ENCODE measurements at regions not wholly inside any gene's neighbourhood (a gene's known extent, or its start where the extent isn't known, plus 50 kb on each side); places are given as distances from the start of the nearest gene placed in this dataset.

DNA sequence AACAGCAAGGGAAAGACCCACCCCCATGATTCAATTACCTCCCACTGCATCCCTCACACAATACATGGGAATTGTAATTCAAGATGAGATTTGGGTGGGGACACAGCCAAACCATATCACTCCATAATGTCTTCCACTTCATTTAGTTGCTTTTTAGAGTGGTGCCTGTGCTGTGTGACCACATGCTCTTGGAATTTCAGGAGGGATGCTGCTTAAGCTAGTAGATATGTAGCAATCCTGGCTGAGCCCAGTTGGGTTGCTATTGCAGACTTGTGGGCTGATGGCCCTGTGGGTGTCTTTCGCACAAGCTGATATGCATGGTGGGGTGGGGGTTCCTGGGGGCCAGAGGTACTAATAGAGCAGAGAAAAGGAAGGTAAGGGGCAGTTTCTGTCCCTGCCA lies 160.4 kb upstream of the SYT6 start:
- no peak for DNase-seq (ENCODE audit: low spot score)

DNA sequence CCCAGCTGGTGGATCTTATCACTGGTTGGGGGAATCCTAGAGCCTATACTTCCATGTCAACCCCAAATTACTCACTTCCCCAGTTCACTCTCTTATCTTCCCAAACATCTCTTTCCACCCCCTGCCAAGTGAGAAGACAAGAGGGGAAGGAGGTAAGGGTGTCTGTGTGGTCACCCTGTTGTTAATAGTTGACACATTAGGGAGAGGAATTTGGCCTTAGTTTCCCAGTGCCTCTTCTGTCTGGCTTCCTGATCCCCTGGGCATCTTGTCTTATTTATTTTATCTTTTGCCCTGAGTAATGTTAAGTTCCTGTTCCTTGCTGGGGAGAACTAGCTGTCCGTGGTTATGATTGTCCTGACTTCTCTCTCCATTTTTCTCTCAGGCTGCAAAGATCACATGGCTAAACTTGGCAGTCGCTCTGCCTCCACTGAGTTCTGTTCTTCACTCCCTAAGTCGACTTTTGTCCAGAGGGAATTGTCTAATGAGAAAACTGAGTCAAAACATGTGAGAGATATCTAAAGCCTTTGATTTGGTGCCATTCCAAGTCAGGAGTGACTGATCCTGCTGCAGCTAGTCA lies 157.1 kb upstream of the SYT6 start:
- DNase-seq (ENCODE audit: low spot score), result no peak

GRCh38 chr1:114302821-114303220 lies 149.2 kb upstream of the SYT6 start:
- DNase-seq (ENCODE audit: low spot score), result no peak

DNA sequence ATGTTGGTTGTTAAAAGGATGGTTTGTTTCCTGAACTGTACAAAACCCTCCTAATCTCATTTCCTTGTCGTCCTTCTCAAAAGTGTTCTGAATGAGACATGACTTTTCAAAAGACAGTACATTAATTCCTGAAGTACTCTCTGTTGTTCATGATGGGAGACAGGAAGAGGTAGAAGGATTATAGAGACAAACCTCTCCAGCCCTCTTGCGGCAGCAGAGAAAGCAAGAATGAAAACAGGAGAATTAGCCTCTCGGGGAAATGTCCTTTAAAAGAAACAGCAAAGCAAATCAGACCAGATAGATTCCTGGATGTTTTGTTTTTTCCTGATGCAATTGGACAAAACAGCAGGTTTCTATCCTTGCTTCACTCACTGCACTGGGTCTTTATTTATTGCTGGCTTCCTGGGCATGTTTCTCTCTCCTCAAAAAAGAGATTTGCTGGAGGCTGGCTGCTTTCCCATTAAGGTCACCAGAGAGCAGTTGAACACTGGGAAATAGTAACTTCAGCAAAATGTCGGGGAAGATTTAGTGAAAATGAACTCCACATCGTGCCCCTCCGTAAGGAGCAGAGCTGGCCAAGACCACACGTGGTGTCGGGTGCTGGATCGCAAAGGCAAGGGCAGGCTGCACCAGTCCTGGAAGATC lies 145.8 kb upstream of the SYT6 start:
- no peak for DNase-seq (ENCODE audit: low spot score)

DNA sequence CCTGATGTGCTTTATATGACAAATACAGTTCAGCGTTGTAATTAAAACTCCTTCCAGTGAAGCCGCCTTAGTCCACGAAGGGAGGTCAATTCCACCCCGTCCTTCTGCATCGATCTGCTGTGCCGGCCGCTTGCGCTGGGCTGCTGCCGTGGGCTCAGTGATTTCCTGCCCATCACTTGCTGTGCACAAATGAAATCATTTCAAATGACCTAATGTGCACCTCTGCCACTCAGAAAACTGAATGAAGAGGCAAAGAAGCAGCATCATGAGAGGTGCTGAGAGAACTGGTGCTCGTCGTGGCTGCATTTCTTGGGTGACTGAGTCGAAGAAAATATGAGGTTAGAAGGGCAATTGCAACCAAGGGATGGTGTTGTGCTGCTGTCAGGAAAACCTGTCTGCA lies 144.3 kb upstream of the SYT6 start:
- no peak for DNase-seq (ENCODE audit: low spot score)

- DNase-seq (ENCODE audit: low spot score), result no peak
Observed at GRCh38 chr1:114296413-114296812, 142.7 kb upstream of the SYT6 start.

- no peak for DNase-seq (ENCODE audit: low spot score)
Observed at GRCh38 chr1:114295321-114295720, 141.7 kb upstream of the SYT6 start.

DNA sequence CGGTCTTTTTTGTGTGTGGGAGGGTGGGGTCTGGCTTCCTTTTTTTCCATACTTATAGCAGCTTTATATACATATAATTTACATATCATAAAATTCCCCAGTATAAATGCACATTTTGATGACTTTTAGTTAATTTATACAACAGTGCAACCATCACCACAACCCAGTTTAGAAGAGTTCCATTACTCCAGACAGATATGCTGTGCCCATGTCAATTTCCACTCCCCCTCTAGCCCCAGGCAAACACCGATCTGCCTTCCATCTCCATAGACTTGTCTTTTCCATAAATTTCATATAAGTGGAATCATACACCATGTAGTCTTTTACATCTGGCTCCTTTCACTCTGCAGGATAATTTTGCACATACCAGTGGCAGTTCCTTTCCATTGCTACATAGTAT lies 139.2 kb upstream of the SYT6 start:
- DNase-seq (ENCODE audit: low spot score), result no peak

- no peak for DNase-seq (ENCODE audit: low spot score)
Observed at GRCh38 chr1:114292194-114292593, 138.5 kb upstream of the SYT6 start.

DNA sequence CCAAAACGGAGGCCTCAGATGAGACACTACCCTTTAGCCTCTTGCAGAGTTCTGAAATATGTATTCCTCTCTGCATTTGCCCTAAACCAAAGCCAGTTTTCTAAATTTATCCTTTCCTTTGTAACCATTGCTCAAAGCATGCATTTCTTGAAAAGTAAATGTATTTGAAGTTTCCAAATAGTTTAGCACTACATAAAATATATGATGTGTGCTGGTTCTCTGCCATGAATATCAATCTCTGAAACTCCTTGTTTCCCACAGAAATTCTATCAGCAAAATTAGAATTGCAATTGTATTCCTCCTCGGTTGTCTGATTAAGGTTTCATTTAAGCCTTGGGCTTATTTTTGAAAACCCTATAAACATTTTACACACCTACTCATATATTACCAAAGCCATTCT lies 137.1 kb upstream of the SYT6 start:
- no peak for DNase-seq (ENCODE audit: low spot score)

DNA sequence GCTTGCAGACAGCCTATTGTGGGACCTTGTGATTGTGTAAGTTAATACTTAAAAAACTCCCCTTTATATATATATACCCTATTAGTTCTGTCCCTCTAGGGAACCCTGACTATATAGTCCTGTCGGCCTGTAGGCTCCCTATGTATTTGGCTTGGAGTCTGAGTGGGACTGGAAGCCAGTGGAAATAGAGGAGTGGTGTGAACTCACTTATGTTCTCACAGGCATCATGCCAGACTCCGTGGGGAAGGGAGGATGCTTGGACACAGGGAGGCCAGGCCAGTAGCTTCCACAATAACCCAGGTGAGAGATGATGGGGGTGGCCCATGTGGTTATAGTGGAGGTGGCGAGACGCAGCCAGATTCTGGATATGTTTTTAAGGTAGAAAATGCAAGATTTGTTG lies 136.7 kb upstream of the SYT6 start:
- DNase-seq (ENCODE audit: low spot score), result no peak

DNA sequence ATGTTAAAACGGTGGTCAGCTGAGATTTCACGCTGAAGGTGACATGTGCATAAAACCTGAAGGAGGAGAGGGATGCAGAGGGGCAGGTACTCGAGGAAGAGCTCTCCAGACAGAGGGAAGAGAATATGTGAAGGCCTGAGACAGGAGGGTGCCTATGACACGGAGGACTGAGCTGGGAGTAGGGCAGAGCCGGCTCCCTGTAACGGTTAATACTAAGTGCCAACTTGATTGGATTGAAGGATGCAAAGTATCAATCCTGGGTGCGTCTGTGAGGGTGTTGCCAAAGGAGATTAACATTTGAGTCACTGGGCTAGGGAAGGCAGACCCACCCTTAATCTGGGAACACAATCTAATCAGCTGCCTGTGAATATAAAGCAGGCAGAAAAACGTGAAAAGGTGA lies 136.2 kb upstream of the SYT6 start:
- DNase-seq (ENCODE audit: low spot score), result no peak

DNA sequence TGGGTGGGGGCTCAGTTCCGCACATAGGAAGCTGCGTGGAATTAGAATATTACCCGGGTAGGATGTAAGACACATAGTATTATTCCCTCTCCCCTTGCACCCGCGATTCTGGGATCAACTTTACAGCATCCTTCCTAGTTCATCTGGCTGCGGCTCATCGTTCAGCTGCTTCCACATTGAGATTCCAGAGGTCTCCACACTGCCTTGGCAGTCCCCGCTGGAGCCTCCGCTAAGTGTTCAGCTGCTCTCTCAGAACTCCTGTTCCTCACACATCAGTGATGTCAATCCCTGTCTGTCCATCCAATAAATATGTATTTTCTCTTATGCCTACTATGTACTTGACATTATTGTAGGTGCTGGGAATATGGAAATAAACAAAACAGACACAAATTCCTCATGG lies 135.6 kb upstream of the SYT6 start:
- DNase-seq (ENCODE audit: low spot score), result no peak

- no peak for DNase-seq (ENCODE audit: low spot score)
Observed at GRCh38 chr1:114286960-114287359, 133.3 kb upstream of the SYT6 start.

DNA sequence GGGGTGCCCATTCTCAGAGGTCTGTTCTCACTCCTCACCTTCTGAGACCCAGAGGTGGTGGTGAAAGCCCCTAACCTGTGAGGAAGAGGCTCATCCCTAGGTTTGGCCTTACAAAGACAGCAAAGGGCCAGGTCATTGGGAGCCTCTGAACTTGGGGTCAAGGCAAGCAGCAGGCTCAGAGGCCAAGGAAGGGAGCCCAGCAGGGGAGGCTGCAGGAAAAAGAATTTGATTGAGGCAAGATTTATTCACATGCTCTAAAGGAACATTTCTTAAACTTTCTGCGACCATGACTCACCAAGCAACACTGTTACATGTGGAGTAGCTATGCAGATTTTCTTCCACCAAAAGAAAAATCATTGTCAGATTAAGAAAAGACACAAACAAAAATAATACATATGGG lies 132.5 kb upstream of the SYT6 start:
- DNase-seq (ENCODE audit: low spot score), result no peak

DNA sequence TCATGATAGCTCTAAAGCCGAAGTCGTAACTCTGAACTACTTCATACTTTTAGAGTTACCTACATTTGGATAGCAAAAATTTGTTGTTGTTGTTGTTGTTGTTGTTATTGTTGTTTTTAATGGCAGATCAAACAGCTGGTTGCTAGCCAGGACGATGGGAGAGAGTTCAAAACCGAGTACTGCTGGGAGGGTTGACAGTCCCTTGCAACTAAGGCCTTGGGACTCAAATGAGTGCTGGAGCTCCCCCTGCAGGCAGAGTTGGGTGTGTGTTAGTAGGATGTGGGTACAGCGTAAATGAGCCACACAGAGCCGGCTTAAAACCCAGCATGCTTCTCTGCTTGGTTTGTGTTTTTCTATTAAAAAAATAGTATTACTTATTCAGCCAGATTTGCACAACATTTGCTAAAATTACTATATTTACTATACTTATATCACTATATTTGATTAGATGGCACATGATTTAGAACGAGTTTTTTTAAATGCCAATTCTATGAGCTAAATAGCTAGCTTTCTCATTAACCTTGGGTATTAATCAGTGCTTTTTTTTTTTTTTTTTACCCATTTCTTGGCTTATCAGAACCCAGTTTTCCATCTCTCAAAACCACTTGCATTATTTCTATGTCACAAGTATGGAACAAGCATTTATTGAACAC lies 129.2 kb upstream of the SYT6 start:
- DNase-seq (ENCODE audit: low spot score), result peak; percentile 75

DNA sequence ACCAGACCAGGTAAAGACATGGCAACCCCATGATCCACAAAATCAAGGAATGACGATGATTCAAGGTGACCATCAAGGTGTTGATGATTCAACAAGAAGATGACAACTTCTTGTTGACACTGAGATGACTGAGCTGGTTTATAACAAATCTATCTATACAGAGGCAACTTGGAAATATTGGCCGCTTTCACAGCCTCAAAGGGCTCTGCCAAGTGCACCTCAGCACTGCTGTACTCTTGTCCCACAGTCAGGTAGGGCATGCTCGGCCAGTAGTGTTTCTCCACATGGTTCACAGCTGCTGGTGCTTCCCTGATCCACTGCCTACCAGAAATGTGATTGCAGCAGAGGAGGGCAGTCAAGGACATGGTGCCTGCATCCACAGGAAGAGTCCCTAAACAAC lies 125.2 kb upstream of the SYT6 start:
- no peak for DNase-seq (ENCODE audit: low spot score)

DNA sequence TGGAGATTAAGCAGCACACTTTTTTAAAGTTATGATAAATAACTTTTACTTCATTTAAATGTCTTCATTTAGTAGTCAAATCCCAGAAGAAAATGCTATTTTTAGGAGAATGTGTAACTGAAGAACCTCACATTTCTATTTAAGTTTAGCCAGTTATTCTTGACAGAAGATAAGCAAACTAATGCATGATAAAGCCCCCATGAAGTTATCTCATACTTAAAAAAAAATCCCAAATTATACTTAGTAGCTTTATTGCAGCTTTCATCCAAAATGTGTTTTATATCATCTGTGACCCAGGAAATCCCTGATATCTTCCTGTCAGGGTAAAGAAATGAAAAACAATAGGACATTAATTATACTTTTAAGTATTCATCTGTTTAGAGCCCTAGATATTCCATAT lies 124.8 kb upstream of the SYT6 start:
- DNase-seq (ENCODE audit: low spot score), result no peak

GRCh38 chr1:114274621-114275317 lies 121.1 kb upstream of the SYT6 start:
- DNase-seq (ENCODE audit: low spot score), result no peak

DNA sequence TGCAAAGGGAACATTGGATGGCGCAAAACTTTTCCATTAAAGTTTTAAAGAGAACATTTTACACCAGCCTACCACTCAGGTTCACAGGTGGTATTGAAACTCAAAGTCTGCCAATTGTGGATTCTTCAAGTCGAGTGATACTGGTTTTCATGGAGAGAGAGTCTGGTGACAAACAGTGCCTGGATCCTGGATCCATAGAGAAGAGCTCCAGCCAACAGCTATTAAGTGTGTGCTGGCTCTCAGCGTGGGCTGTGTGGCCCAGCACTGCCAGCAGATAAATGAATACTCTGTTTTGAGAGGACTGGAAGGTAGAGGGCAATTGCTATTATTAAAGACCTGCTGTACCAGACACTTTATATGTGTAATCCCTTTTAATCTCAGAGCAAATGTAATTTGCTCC lies 118.9 kb upstream of the SYT6 start:
- DNase-seq (ENCODE audit: low spot score), result no peak

- DNase-seq (ENCODE audit: low spot score), result no peak
Observed at GRCh38 chr1:114270718-114271117, 117.0 kb upstream of the SYT6 start.

DNA sequence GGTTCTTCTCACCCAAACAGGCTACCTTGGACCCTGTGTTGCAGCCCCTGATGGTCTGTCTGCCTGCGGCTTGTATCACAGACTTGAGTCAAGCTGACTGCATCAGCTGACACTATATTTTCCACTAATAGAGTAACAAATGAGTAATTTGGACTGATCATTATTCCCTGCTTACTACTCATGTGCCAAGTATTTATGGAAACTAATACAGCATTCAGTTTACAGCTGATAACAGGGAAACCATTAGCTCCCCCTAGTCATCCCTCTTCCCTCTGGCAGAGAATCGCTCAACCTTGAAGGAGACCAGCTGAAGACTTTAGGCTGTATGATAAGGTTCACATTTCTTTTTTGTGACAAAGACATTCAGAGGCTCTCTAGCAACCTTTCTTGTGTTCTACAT lies 116.6 kb upstream of the SYT6 start:
- no peak for DNase-seq (ENCODE audit: low spot score)

DNA sequence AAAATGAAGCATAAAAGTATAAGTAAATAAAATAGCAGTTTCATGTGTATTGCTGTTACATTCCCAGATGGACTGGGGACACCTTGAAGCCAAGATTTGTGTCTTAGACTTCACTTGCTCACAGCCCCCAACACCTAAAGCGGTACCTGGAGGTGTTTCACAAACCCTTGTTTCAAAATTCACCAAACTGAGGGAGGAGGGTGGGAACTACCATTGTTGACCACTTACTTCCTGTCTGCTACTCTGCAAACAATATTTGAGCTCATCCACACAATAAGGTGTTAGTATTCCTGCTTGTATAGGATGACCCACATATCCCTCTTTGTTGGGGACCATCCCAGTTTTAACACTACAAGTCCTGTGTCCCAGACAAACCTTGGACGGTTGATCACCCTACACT lies 115.9 kb upstream of the SYT6 start:
- no peak for DNase-seq (ENCODE audit: low spot score)

All from kidney capillary endothelial cell (primary cell).